GM21717 (cell line): ENCODE measurements at regions not wholly inside any gene's neighbourhood (a gene's known extent, or its start where the extent isn't known, plus 50 kb on each side); places are given as distances from the start of the nearest gene placed in this dataset.

Experiments used
- ATAC-seq: cut with Tn5 transposase; IDR thresholded peaks from one replicate; pipeline ENCODE4 v1.9.1; 2021; ENCODE audit warnings: mild to moderate bottlenecking, moderate library complexity; ENCODE audit not compliant: unreplicated experiment

- ATAC-seq, result no peak
These were observed 829.7 kb upstream of the FAT3 start for GRCh38 chr11:91394727-91395414.

GRCh38 chr11:91394073-91394726, 830.4 kb upstream of the FAT3 start:
- no peak for ATAC-seq

- no peak for ATAC-seq
These were observed 841.7 kb upstream of the FAT3 start for GRCh38 chr11:91382946-91383345.

- no peak for ATAC-seq
These were observed 849.8 kb upstream of the FAT3 start for GRCh38 chr11:91374794-91375193.

- no peak for ATAC-seq
These were observed 851.1 kb upstream of the FAT3 start for GRCh38 chr11:91373497-91373896.

- ATAC-seq, result no peak
These were observed 857.8 kb upstream of the FAT3 start for GRCh38 chr11:91366816-91367215.

- ATAC-seq, result no peak
These were observed 858.5 kb upstream of the FAT3 start for GRCh38 chr11:91365986-91366585.

GRCh38 chr11:91350931-91351330, 873.7 kb upstream of the FAT3 start:
- no peak for ATAC-seq

GRCh38 chr11:91326751-91327150, 897.9 kb upstream of the FAT3 start:
- no peak for ATAC-seq

- no peak for ATAC-seq
These were observed 898.3 kb upstream of the FAT3 start for GRCh38 chr11:91326280-91326679.

GRCh38 chr11:91314521-91314920, 910.1 kb upstream of the FAT3 start:
- ATAC-seq, result no peak

- ATAC-seq, result no peak
These were observed 912.1 kb upstream of the FAT3 start for GRCh38 chr11:91312541-91312940.

- ATAC-seq, result no peak
These were observed 914.5 kb upstream of the FAT3 start for GRCh38 chr11:91310085-91310484.

GRCh38 chr11:91308069-91308468, 916.5 kb upstream of the FAT3 start:
- ATAC-seq, result no peak

GRCh38 chr11:91305402-91305801, 919.2 kb upstream of the FAT3 start:
- no peak for ATAC-seq

- ATAC-seq, result no peak
These were observed 920.9 kb upstream of the FAT3 start for GRCh38 chr11:91303749-91304148.

- no peak for ATAC-seq
These were observed 924.6 kb upstream of the FAT3 start for GRCh38 chr11:91299980-91300379.

- ATAC-seq, result no peak
These were observed 928.0 kb upstream of the FAT3 start for GRCh38 chr11:91296629-91297028.

GRCh38 chr11:91295591-91295990, 929.0 kb upstream of the FAT3 start:
- ATAC-seq, result peak; percentile 71

GRCh38 chr11:91293119-91293518, 931.5 kb upstream of the FAT3 start:
- no peak for ATAC-seq

GRCh38 chr11:91272089-91272488, 952.5 kb upstream of the FAT3 start:
- ATAC-seq, result no peak
